Nephron (organoid): ENCODE measurements at regions not wholly inside any gene's neighbourhood (a gene's known extent, or its start where the extent isn't known, plus 50 kb on each side); places are given as distances from the start of the nearest gene placed in this dataset.

Source experiments
- H3K27ac Mint-ChIP-seq, 3 experiments: 2 replicates each; pipeline ENCODE4 v1.8.0; 2020; ENCODE audit warnings: mixed read lengths in 3 of 3, mild to moderate bottlenecking in 2 of 3, moderate library complexity in 1 of 3
- H3K27me3 Mint-ChIP-seq: 2 replicates; pipeline ENCODE4 v1.8.0; 2021; ENCODE audit warnings: low read depth, mild to moderate bottlenecking, moderate library complexity, mixed read lengths
- H3K36me3 Mint-ChIP-seq: 2 replicates; pipeline ENCODE4 v1.8.0; 2020; ENCODE audit warnings: low read depth, mixed read lengths
- H3K4me1 Mint-ChIP-seq: 2 replicates; pipeline ENCODE4 v1.8.0; 2020; ENCODE audit warnings: mixed read lengths
- H3K4me3 Mint-ChIP-seq, 3 experiments: 2 replicates each; pipeline ENCODE4 v1.8.0; 2020; ENCODE audit warnings: mild to moderate bottlenecking in 3 of 3, mixed read lengths in 3 of 3, moderate library complexity in 2 of 3
- H3K9me3 Mint-ChIP-seq: 2 replicates; pipeline ENCODE4 v1.8.0; 2020; ENCODE audit warnings: mixed read lengths
- TF ChIP-seq, protein P1 (sequence below), 3 experiments: fragments of 200-600 bp; sonication (generic); IDR thresholded peaks; one replicate each; pipeline ENCODE4 v1.5.0; 2021; ENCODE audit warnings: antibody characterized with exemption in 3 of 3; ENCODE audit not compliant: unreplicated experiment in 3 of 3

DNA sequence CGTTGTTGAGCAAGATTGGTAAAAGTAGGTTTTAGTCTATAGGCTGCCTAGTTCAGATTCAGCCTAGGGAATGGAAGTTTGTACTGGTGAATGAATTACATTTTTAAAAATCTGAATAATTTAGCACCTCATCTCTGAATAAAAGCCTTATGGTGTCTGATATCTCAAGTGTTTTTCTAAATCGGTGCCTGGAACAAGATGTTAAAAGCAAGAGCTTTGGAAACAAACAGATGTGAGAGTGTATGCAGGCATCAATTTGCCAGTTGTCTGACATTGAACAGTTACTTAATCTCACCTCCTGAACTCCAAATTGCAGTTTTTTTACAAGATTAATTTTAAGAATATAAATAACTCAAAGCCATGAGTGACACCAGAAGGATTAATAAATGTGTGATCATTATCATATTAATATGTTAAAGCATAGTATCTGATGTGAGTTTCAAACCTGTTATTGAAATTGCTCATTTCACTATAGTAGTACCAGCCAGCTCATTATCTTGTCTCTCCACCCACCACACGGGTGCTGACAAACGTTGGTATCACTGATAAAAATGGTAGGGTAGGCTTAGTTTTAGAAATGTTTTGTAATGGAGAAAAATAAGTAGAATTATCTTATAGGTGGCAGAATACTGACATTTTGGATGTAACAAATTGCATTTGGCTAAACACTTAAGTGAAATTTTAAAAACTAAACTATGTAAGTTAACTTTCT, 157.3 kb downstream of the FAM83B start:
- no peak overlapping the region for H3K27ac Mint-ChIP-seq
- peaks cover 14% of the 10 kb centered on the region for H3K9me3 Mint-ChIP-seq
- no peaks in the 10 kb centered on the region for H3K27me3 Mint-ChIP-seq
- H3K4me1 Mint-ChIP-seq: no peaks in the 10 kb centered on the region
- TF ChIP-seq, protein P1, sequence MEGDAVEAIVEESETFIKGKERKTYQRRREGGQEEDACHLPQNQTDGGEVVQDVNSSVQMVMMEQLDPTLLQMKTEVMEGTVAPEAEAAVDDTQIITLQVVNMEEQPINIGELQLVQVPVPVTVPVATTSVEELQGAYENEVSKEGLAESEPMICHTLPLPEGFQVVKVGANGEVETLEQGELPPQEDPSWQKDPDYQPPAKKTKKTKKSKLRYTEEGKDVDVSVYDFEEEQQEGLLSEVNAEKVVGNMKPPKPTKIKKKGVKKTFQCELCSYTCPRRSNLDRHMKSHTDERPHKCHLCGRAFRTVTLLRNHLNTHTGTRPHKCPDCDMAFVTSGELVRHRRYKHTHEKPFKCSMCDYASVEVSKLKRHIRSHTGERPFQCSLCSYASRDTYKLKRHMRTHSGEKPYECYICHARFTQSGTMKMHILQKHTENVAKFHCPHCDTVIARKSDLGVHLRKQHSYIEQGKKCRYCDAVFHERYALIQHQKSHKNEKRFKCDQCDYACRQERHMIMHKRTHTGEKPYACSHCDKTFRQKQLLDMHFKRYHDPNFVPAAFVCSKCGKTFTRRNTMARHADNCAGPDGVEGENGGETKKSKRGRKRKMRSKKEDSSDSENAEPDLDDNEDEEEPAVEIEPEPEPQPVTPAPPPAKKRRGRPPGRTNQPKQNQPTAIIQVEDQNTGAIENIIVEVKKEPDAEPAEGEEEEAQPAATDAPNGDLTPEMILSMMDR (IDR thresholded peaks at IDR 0.05; ENCODE audit: unreplicated experiment in 3 of 3): no peak
- no peaks in the 10 kb centered on the region for H3K36me3 Mint-ChIP-seq
- H3K4me3 Mint-ChIP-seq: no peak overlapping the region

- Mint-ChIP-seq H3K36me3 (no peaks in the 10 kb centered on the region), H3K4me3 (no peak overlapping the region), H3K4me1 (peaks cover under 1% of the 10 kb centered on the region), H3K27ac (no peak overlapping the region), H3K27me3 (no peaks in the 10 kb centered on the region), H3K9me3 (peaks cover 14% of the 10 kb centered on the region)
- TF ChIP-seq, protein P1 (IDR thresholded peaks at IDR 0.05; ENCODE audit: unreplicated experiment in 3 of 3): no peak
Measured at GRCh38 chr6:55009131-55009530, 162.6 kb downstream of the FAM83B start.

- H3K36me3 Mint-ChIP-seq: no peaks in the 10 kb centered on the region
- H3K27me3 Mint-ChIP-seq: no peaks in the 10 kb centered on the region
- H3K4me3 Mint-ChIP-seq: no peak overlapping the region
- H3K4me1 Mint-ChIP-seq: peaks cover 9% of the 10 kb centered on the region
- H3K9me3 Mint-ChIP-seq: peaks cover 12% of the 10 kb centered on the region
- TF ChIP-seq, protein P1 (IDR thresholded peaks at IDR 0.05; ENCODE audit: unreplicated experiment in 3 of 3): no peak
- no peak overlapping the region for H3K27ac Mint-ChIP-seq
Measured at GRCh38 chr6:55011034-55011433, 163.3 kb upstream of the HCRTR2 start.

GRCh38 chr6:55012454-55012853, 161.9 kb upstream of the HCRTR2 start:
- no peak overlapping the region for H3K27ac Mint-ChIP-seq
- TF ChIP-seq, protein P1 (IDR thresholded peaks at IDR 0.05; ENCODE audit: unreplicated experiment in 3 of 3): no peak
- H3K27me3 Mint-ChIP-seq: no peaks in the 10 kb centered on the region
- H3K36me3 Mint-ChIP-seq: no peaks in the 10 kb centered on the region
- no peak overlapping the region for H3K4me3 Mint-ChIP-seq
- peaks cover 8% of the 10 kb centered on the region for H3K9me3 Mint-ChIP-seq
- peaks cover 17% of the 10 kb centered on the region for H3K4me1 Mint-ChIP-seq

GRCh38 chr6:55014321-55015088, 159.8 kb upstream of the HCRTR2 start:
- no peak overlapping the region for H3K4me3 Mint-ChIP-seq
- H3K36me3 Mint-ChIP-seq: no peaks in the 10 kb centered on the region
- H3K27ac Mint-ChIP-seq: peak overlapping the region; percentile 25 to 49 (median 45)
- no peaks in the 10 kb centered on the region for H3K9me3 Mint-ChIP-seq
- TF ChIP-seq, protein P1 (IDR thresholded peaks at IDR 0.05; ENCODE audit: unreplicated experiment in 3 of 3): no peak
- no peaks in the 10 kb centered on the region for H3K27me3 Mint-ChIP-seq
- peaks cover 19% of the 10 kb centered on the region for H3K4me1 Mint-ChIP-seq
